ENCODE measurements at regions not wholly inside any gene's neighbourhood (a gene's known extent, or its start where the extent isn't known, plus 50 kb on each side); places are given as distances from the start of the nearest gene placed in this dataset.
A peak's percentile ranks its signal among the peaks of the same experiment; 100 is the strongest.

DNA sequence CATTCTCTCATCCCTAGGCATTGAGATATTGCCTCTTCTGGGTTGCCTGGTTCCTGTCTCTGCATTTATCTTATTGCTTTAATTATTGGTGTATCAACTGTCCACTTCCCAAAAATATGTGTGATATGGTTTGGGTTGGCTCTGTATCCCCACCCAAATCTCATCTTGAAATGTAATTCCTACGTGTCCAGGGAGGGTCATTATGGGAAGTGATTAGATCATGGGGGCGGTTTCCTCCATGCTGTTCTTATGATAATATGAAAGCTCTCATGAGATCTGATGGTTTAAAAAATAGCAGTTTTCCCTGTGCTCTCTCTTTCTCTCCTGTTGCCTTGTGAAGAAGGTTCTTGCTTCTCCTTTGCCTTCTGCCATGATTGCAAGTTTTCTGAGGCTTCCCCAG, 308.3 kb upstream of the HS3ST1 start:
- no peak overlapping the region for H3K27ac ChIP-seq (ENCODE audit: low read depth in 1 of 2, low read length in 1 of 2)
- WGBS = 96% methylated on average over 2 of the region's 2 CpGs
- H3K27me3 ChIP-seq (ENCODE audit: control insufficient read depth in 2 of 2, insufficient read depth in 1 of 2, low read length in 1 of 2) = no peaks in the 10 kb centered on the region

DNA sequence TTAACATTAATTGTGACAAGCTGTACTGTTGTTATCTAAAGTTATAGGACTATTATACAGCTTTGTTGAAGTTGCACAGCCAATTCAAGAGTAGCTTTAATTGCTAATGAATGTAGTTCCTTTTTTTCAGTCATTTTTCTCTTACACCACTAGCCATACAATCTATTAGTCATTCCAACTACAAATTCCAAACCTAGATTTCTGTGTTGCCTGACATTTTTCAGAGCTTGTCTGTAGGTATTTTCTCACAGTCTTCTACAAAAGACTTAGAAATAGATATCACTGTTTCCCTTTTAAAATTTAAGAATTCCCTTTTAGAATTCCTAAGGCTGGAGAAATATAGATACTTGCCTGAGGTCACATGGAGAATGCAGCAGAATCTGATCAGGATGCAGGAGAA, 307.0 kb upstream of the HS3ST1 start:
- Histone ChIP-seq H3K4me3 (ENCODE audit: low read length in 2 of 2) (no peak overlapping the region), H3K36me3 (ENCODE audit: control insufficient read depth in 2 of 2, insufficient read depth in 2 of 2, low read length in 1 of 2) (no peaks in the 10 kb centered on the region), H3K9me3 (ENCODE audit: control insufficient read depth in 2 of 2, insufficient read depth in 1 of 2, low read length in 1 of 2) (no peaks in the 10 kb centered on the region), H3K4me1 (ENCODE audit: control insufficient read depth in 2 of 2, insufficient read depth in 2 of 2, low read length in 2 of 2) (no peaks in the 10 kb centered on the region), H3K27ac (ENCODE audit: low read depth in 1 of 2, low read length in 1 of 2) (no peak overlapping the region), H3K27me3 (ENCODE audit: control insufficient read depth in 2 of 2, insufficient read depth in 1 of 2, low read length in 1 of 2) (no peaks in the 10 kb centered on the region)
- DNase-seq (ENCODE audit: low read depth in 6 of 9, low spot score in 9 of 9) = no peak

More for the DNA sequence above, 308.3 kb upstream of the HS3ST1 start:
- Histone ChIP-seq H3K36me3 (ENCODE audit: control insufficient read depth in 2 of 2, insufficient read depth in 2 of 2, low read length in 1 of 2) (no peaks in the 10 kb centered on the region), H3K4me1 (ENCODE audit: control insufficient read depth in 2 of 2, insufficient read depth in 2 of 2, low read length in 2 of 2) (no peaks in the 10 kb centered on the region), H3K9me3 (ENCODE audit: control insufficient read depth in 2 of 2, insufficient read depth in 1 of 2, low read length in 1 of 2) (no peaks in the 10 kb centered on the region), H3K4me3 (ENCODE audit: low read length in 2 of 2) (no peak overlapping the region)
- no peak for DNase-seq (ENCODE audit: low read depth in 6 of 9, low spot score in 9 of 9)

DNA sequence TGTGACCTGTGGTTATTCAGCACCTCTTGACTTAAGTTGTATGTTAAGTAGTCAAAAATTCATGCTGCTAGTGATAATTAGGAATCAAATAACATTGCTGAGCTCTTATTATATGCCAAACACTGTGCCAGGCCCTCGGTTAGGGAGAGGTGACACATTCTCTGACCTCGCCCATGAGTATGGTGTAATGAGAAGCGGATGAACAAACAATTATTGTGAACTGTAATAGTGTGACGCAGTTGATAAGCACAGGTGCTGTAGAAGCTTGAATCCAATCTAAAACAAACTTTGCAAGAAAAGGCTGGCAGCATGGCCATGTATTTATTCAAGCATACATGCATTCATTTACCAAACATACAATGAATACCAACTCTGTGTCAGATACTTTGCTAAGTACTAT, 303.5 kb upstream of the HS3ST1 start:
- 94% methylated on average over 4 of the region's 4 CpGs for WGBS
- H3K9me3 ChIP-seq (ENCODE audit: control insufficient read depth in 2 of 2, insufficient read depth in 1 of 2, low read length in 1 of 2) = no peaks in the 10 kb centered on the region
- no peak for DNase-seq (ENCODE audit: low read depth in 6 of 9, low spot score in 9 of 9)

DNA sequence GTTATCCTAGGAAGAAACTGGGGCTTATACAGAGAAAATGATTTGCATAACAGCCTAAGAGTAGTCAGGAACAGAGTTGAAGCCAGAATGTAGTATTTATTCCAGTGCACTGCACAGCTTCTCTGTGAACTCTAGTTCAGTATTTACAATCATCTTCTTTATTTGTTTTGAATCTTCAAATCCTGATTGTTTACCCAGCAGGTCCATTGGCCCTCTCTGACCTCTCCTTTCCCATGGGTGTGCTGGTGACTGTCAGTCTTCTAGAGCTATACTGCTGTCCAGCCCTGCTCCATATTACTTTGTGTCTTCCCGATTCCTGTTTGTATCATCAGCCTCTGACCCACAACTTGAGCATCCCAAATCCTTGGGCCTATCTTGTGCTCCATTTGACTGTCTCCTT, 301.9 kb upstream of the HS3ST1 start:
- Histone ChIP-seq H3K36me3 (ENCODE audit: control insufficient read depth in 2 of 2, insufficient read depth in 2 of 2, low read length in 1 of 2) (no peaks in the 10 kb centered on the region), H3K9me3 (ENCODE audit: control insufficient read depth in 2 of 2, insufficient read depth in 1 of 2, low read length in 1 of 2) (no peaks in the 10 kb centered on the region)
- WGBS = 97% methylated on average over 1 of the region's 1 CpG

More for the DNA sequence above, 303.5 kb upstream of the HS3ST1 start:
- Histone ChIP-seq H3K4me1 (ENCODE audit: control insufficient read depth in 2 of 2, insufficient read depth in 2 of 2, low read length in 2 of 2) (no peaks in the 10 kb centered on the region), H3K36me3 (ENCODE audit: control insufficient read depth in 2 of 2, insufficient read depth in 2 of 2, low read length in 1 of 2) (no peaks in the 10 kb centered on the region), H3K4me3 (ENCODE audit: low read length in 2 of 2) (no peak overlapping the region), H3K27ac (ENCODE audit: low read depth in 1 of 2, low read length in 1 of 2) (no peak overlapping the region), H3K27me3 (ENCODE audit: control insufficient read depth in 2 of 2, insufficient read depth in 1 of 2, low read length in 1 of 2) (no peaks in the 10 kb centered on the region)

DNA sequence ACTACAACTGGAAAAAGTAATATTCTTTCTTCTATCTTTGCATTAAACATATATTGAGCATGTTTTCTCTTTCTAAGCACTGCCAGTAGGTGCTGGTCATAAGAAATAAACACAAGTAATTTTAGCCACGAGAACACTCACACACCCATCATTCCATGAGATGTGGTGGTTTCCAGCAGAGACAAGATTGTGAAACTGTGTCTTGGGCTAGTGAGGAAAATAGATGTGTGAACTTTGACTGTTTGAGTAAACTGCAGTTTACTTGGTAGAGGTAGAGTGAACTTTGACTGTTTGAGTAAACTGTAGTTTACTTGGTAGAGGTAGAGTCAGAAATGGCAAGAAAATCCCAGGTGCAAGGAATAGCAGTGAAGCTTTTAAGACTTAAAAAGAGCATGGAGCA, 300.9 kb upstream of the HS3ST1 start:
- no peaks in the 10 kb centered on the region for H3K9me3 ChIP-seq (ENCODE audit: control insufficient read depth in 2 of 2, insufficient read depth in 1 of 2, low read length in 1 of 2)
- WGBS = 93% methylated on average over 1 of the region's 1 CpG
- DNase-seq (ENCODE audit: low read depth in 6 of 9, low spot score in 9 of 9) = no peak
- no peak overlapping the region for H3K4me3 ChIP-seq (ENCODE audit: low read length in 2 of 2)
- H3K36me3 ChIP-seq (ENCODE audit: control insufficient read depth in 2 of 2, insufficient read depth in 2 of 2, low read length in 1 of 2) = no peaks in the 10 kb centered on the region
- no peaks in the 10 kb centered on the region for H3K4me1 ChIP-seq (ENCODE audit: control insufficient read depth in 2 of 2, insufficient read depth in 2 of 2, low read length in 2 of 2)
- H3K27ac ChIP-seq (ENCODE audit: low read depth in 1 of 2, low read length in 1 of 2) = no peak overlapping the region
- no peaks in the 10 kb centered on the region for H3K27me3 ChIP-seq (ENCODE audit: control insufficient read depth in 2 of 2, insufficient read depth in 1 of 2, low read length in 1 of 2)

More for the DNA sequence above, 301.9 kb upstream of the HS3ST1 start:
- no peak overlapping the region for H3K27ac ChIP-seq (ENCODE audit: low read depth in 1 of 2, low read length in 1 of 2)
- H3K4me3 ChIP-seq (ENCODE audit: low read length in 2 of 2) = no peak overlapping the region
- no peak for DNase-seq (ENCODE audit: low read depth in 6 of 9, low spot score in 9 of 9)
- H3K4me1 ChIP-seq (ENCODE audit: control insufficient read depth in 2 of 2, insufficient read depth in 2 of 2, low read length in 2 of 2) = no peaks in the 10 kb centered on the region
- H3K27me3 ChIP-seq (ENCODE audit: control insufficient read depth in 2 of 2, insufficient read depth in 1 of 2, low read length in 1 of 2) = no peaks in the 10 kb centered on the region

DNA sequence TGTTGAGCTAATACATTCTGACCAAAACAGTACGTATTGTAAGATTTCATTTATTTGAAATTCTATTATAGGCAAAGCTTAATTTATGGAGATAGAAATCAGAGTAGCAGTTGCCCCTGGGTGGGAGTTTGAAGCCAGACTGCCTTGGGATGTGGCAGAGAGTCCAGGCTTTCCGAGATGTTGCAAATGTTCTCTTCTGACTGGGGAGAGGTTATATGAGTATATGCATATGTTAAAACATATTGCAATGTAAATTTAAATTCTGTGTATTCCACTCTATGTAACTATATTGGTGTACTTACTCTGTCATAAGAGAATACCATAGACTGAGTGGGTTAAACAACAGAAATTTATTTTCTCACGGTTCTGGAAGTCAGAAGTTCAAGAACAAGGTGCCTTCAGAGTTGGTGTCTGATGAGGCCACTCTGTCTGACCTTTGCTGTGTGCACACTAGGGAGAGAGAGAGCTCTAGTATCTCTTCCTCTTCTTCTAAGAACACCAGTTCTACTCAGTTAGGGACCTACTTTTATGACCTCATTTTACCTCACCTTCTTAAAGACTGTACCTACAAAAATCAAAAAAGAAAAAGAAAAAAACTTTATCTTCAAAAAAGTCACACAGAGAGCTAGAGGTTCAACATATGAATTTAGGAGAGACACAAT, 299.3 kb upstream of the HS3ST1 start:
- no peaks in the 10 kb centered on the region for H3K9me3 ChIP-seq (ENCODE audit: control insufficient read depth in 2 of 2, insufficient read depth in 1 of 2, low read length in 1 of 2)
- no peak overlapping the region for H3K4me3 ChIP-seq (ENCODE audit: low read length in 2 of 2)
- H3K4me1 ChIP-seq (ENCODE audit: control insufficient read depth in 2 of 2, insufficient read depth in 2 of 2, low read length in 2 of 2) = no peaks in the 10 kb centered on the region
- 94% methylated on average over 3 of the region's 3 CpGs for WGBS
- DNase-seq (ENCODE audit: low read depth in 6 of 9, low spot score in 9 of 9) = no peak
- no peak overlapping the region for H3K27ac ChIP-seq (ENCODE audit: low read depth in 1 of 2, low read length in 1 of 2)
- no peaks in the 10 kb centered on the region for H3K27me3 ChIP-seq (ENCODE audit: control insufficient read depth in 2 of 2, insufficient read depth in 1 of 2, low read length in 1 of 2)
- no peaks in the 10 kb centered on the region for H3K36me3 ChIP-seq (ENCODE audit: control insufficient read depth in 2 of 2, insufficient read depth in 2 of 2, low read length in 1 of 2)

DNA sequence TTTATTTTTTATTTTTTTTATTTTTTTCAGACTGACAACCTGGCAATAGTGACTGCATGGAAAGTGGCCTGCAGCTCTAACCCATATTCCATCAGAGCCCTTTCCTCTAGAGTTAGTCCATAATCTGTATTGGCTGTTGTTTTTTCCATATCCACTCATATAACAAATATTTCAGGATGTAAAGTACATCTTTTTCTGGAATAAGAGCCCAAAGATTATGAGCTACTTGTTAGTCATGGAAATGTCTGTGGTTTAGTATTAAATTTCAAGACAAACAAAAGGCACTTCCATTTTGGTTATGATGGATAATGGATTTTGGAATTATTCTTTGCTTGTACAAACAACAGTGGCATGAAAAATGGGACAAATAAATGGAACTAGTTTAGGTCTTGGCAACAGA, 296.0 kb upstream of the HS3ST1 start:
- Histone ChIP-seq H3K9me3 (ENCODE audit: control insufficient read depth in 2 of 2, insufficient read depth in 1 of 2, low read length in 1 of 2) (no peaks in the 10 kb centered on the region), H3K4me1 (ENCODE audit: control insufficient read depth in 2 of 2, insufficient read depth in 2 of 2, low read length in 2 of 2) (no peaks in the 10 kb centered on the region), H3K27me3 (ENCODE audit: control insufficient read depth in 2 of 2, insufficient read depth in 1 of 2, low read length in 1 of 2) (no peaks in the 10 kb centered on the region), H3K27ac (ENCODE audit: low read depth in 1 of 2, low read length in 1 of 2) (no peak overlapping the region), H3K36me3 (ENCODE audit: control insufficient read depth in 2 of 2, insufficient read depth in 2 of 2, low read length in 1 of 2) (no peaks in the 10 kb centered on the region), H3K4me3 (ENCODE audit: low read length in 2 of 2) (no peak overlapping the region)
- DNase-seq (ENCODE audit: low read depth in 6 of 9, low spot score in 9 of 9) = no peak

DNA sequence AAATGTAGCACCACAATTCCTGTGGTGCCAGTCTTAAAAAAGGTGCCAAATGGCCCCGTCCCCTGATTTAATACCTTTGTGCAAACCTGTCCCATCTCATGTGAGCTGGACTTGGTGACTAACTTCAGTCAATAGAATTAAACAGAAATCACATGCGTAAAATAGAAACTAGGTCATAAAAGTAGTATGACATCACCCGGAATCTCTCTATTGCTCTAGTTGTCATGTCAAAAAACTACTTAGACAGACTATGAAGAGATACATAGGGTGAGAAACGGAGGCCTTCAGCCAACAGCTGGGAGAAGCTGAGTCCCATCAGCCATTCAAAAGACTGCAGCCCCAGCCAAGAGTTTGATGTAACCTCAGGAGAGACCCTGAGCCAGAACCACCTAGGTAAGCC, 293.5 kb upstream of the HS3ST1 start:
- no peak for DNase-seq (ENCODE audit: low read depth in 6 of 9, low spot score in 9 of 9)
- Histone ChIP-seq H3K4me1 (ENCODE audit: control insufficient read depth in 2 of 2, insufficient read depth in 2 of 2, low read length in 2 of 2) (no peaks in the 10 kb centered on the region), H3K36me3 (ENCODE audit: control insufficient read depth in 2 of 2, insufficient read depth in 2 of 2, low read length in 1 of 2) (no peaks in the 10 kb centered on the region), H3K9me3 (ENCODE audit: control insufficient read depth in 2 of 2, insufficient read depth in 1 of 2, low read length in 1 of 2) (no peaks in the 10 kb centered on the region), H3K4me3 (ENCODE audit: low read length in 2 of 2) (no peak overlapping the region), H3K27ac (ENCODE audit: low read depth in 1 of 2, low read length in 1 of 2) (no peak overlapping the region), H3K27me3 (ENCODE audit: control insufficient read depth in 2 of 2, insufficient read depth in 1 of 2, low read length in 1 of 2) (no peaks in the 10 kb centered on the region)
- WGBS = 93% methylated on average over 4 of the region's 4 CpGs

DNA sequence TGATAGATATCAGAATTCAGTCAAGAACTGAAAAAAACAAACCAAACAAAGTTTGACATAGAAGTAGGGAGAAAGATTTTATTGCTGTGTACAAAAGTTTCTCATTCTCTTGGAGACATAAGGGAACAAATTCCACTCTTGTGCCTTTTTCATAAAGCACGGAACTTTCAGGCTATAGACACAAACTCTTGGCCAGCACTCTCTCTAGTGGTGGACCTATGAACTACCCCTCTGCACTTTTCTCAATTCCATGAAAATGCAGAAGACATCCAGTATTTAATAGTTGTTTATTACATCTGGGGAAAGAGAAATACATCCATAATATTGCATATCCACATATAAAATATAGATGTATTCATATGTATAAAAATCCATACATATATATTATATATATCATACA, 291.6 kb upstream of the HS3ST1 start:
- Histone ChIP-seq H3K36me3 (ENCODE audit: control insufficient read depth in 2 of 2, insufficient read depth in 2 of 2, low read length in 1 of 2) (no peaks in the 10 kb centered on the region), H3K27me3 (ENCODE audit: control insufficient read depth in 2 of 2, insufficient read depth in 1 of 2, low read length in 1 of 2) (no peaks in the 10 kb centered on the region), H3K9me3 (ENCODE audit: control insufficient read depth in 2 of 2, insufficient read depth in 1 of 2, low read length in 1 of 2) (no peaks in the 10 kb centered on the region), H3K27ac (ENCODE audit: low read depth in 1 of 2, low read length in 1 of 2) (no peak overlapping the region), H3K4me1 (ENCODE audit: control insufficient read depth in 2 of 2, insufficient read depth in 2 of 2, low read length in 2 of 2) (no peaks in the 10 kb centered on the region), H3K4me3 (ENCODE audit: low read length in 2 of 2) (no peak overlapping the region)
- peak in 4 of 9 donors; percentile 5 to 30 (median 16) for DNase-seq (ENCODE audit: low read depth in 6 of 9, low spot score in 9 of 9)
- WGBS = 10% methylated on average over 1 of the region's 1 CpG

DNA sequence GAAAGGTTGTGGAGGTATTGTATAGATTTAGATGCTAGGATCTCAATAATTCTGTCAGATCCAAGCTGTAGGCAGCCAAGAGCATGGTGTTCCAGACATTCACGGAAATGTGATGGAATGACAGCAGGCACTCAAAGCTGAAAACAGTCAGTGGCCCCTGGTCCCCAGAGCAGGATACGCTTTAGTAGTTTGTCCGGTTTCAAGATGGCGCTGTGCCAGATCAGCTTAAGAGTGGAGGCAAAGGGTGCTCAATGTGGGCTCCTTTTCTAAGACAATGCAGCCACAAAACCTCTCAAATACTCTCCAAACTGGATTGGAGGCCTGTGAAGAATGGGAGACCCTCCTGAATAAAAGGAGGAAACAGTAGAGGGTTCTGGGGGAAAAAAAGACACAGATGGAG, 291.2 kb upstream of the HS3ST1 start:
- Histone ChIP-seq H3K9me3 (ENCODE audit: control insufficient read depth in 2 of 2, insufficient read depth in 1 of 2, low read length in 1 of 2) (no peaks in the 10 kb centered on the region), H3K27me3 (ENCODE audit: control insufficient read depth in 2 of 2, insufficient read depth in 1 of 2, low read length in 1 of 2) (no peaks in the 10 kb centered on the region), H3K27ac (ENCODE audit: low read depth in 1 of 2, low read length in 1 of 2) (no peak overlapping the region), H3K4me1 (ENCODE audit: control insufficient read depth in 2 of 2, insufficient read depth in 2 of 2, low read length in 2 of 2) (no peaks in the 10 kb centered on the region), H3K4me3 (ENCODE audit: low read length in 2 of 2) (no peak overlapping the region), H3K36me3 (ENCODE audit: control insufficient read depth in 2 of 2, insufficient read depth in 2 of 2, low read length in 1 of 2) (no peaks in the 10 kb centered on the region)
- WGBS = 93% methylated on average over 4 of the region's 4 CpGs
- peak in 1 of 9 donors; percentile 3 for DNase-seq (ENCODE audit: low read depth in 6 of 9, low spot score in 9 of 9)
